SK-N-SH (cell line): ENCODE measurements at regions not wholly inside any gene's neighbourhood (a gene's known extent, or its start where the extent isn't known, plus 50 kb on each side); places are given as distances from the start of the nearest gene placed in this dataset.
A peak's percentile ranks its signal among the peaks of the same experiment; 100 is the strongest.

ENCODE experiments used
- CTCF ChIA-PET: fragments of 300-600, 350-600 bp; formaldehyde crosslinking; extraction: SDS; loops from one replicate; lab custom pipeline; 2021; lab: Yijun Ruan, JAX
- POLR2A ChIA-PET: fragments of 350-600 bp; sonication (Branson Sonifier 250); formaldehyde crosslinking; extraction: SDS; loops from one replicate; lab custom pipeline; 2020; ENCODE audit warnings: antibody characterized with exemption, inconsistent platforms; lab: Yijun Ruan, JAX
- DNase-seq: peaks from one replicate; pipeline ENCODE4 v3.0.0; 2012
- H2AFZ ChIP-seq: fragments of 200-600 bp; sonication (generic); 2 replicates; pipeline ENCODE4 v1.8.1; 2016; ENCODE audit warnings: antibody characterized with exemption, mild to moderate bottlenecking, low read depth
- H3F3A ChIP-seq: fragments of 200-600 bp; sonication (generic); replicated peaks from 2 replicates; pipeline ENCODE3; 2016; ENCODE audit warnings: antibody characterized with exemption, mild to moderate bottlenecking; ENCODE audit not compliant: insufficient read depth
- H3K27ac ChIP-seq, 2 experiments: fragments of 200-500 bp in 1 of 2; fragments of 200-600 bp in 1 of 2; sonication (Bioruptor generic) in 1 of 2; sonication (generic), shearing (Covaris generic) in 1 of 2; 2 replicates each; pipeline versions ENCODE4 v1.5.1 to v1.6.1; 2014 to 2016; ENCODE audit warnings: low read depth in 2 of 2, inconsistent platforms in 1 of 2, low read length in 1 of 2, mild to moderate bottlenecking in 1 of 2, mixed read lengths in 1 of 2
- H3K27me3 ChIP-seq: fragments of 200-600 bp; sonication (generic), shearing (Covaris generic); 2 replicates; pipeline ENCODE4 v1.6.1; 2016; ENCODE audit warnings: mixed run types; ENCODE audit not compliant: insufficient read depth
- H3K36me3 ChIP-seq, 2 experiments: fragments of 200-500 bp in 1 of 2; fragments of 200-600 bp in 1 of 2; sonication (Bioruptor generic) in 1 of 2; sonication (generic) in 1 of 2; replicated peaks in 1 of 2; 2 replicates each; pipeline versions ENCODE3 to v1.5.1; 2014 to 2016; ENCODE audit warnings: low read length in 1 of 2, mild to moderate bottlenecking in 1 of 2; ENCODE audit not compliant: insufficient read depth in 2 of 2, control insufficient read depth in 1 of 2
- H3K4me1 ChIP-seq, 2 experiments: fragments of 200-500 bp in 1 of 2; fragments of 200-600 bp in 1 of 2; sonication (Bioruptor generic) in 1 of 2; sonication (generic), shearing (Covaris generic) in 1 of 2; 2 replicates each; pipeline versions ENCODE4 v1.5.1 to v1.6.1; 2014 to 2016; ENCODE audit warnings: low read depth in 1 of 2, low read length in 1 of 2, mixed run types in 1 of 2; ENCODE audit not compliant: insufficient read depth in 2 of 2, control insufficient read depth in 1 of 2
- H3K4me2 ChIP-seq: fragments of 200-600 bp; sonication (generic), shearing (Covaris generic); 2 replicates; pipeline ENCODE4 v1.6.1; 2017; ENCODE audit warnings: mixed run types
- H3K4me3 ChIP-seq, 2 experiments: fragments of 200-500 bp in 1 of 2; fragments of 200-600 bp in 1 of 2; sonication (Bioruptor generic) in 1 of 2; sonication (generic), shearing (Covaris generic) in 1 of 2; 2 replicates each; pipeline versions ENCODE4 v1.5.1 to v1.8.1; 2014 to 2016; ENCODE audit warnings: low read depth in 2 of 2, inconsistent platforms in 1 of 2, low read length in 1 of 2, mild to moderate bottlenecking in 1 of 2, mixed read lengths in 1 of 2, moderate library complexity in 1 of 2
- H3K79me2 ChIP-seq: fragments of 200-600 bp; sonication (generic); 2 replicates; pipeline ENCODE4 v1.8.1; 2017; ENCODE audit warnings: mild to moderate bottlenecking; ENCODE audit not compliant: insufficient read depth
- H3K9ac ChIP-seq: fragments of 200-600 bp; sonication (generic); 2 replicates; pipeline ENCODE4 v1.6.1; 2017; ENCODE audit warnings: mixed run types
- H3K9me2 ChIP-seq: fragments of 200-600 bp; sonication (generic); 2 replicates; pipeline ENCODE4 v1.6.1; 2017; ENCODE audit warnings: mixed run types
- H3K9me3 ChIP-seq: fragments of 200-600 bp; sonication (generic); 2 replicates; pipeline ENCODE4 v1.6.1; 2017; ENCODE audit warnings: mixed run types, mild to moderate bottlenecking, moderate library complexity
- H4K20me1 ChIP-seq: fragments of 200-600 bp; sonication (generic); 2 replicates; pipeline ENCODE4 v1.6.1; 2017; ENCODE audit warnings: mild to moderate bottlenecking, mixed run types; ENCODE audit not compliant: insufficient read depth
- CHD2 ChIP-seq: fragments of 150-350 bp; IDR thresholded peaks from 2 replicates; pipeline ENCODE4 v1.6.1; 2018; ENCODE audit warnings: low read length; ENCODE audit not compliant: partially characterized antibody
- CTCF ChIP-seq: fragments of 200-600 bp; sonication (generic); IDR thresholded peaks from 2 replicates; pipeline ENCODE4 v1.6.1; 2017; ENCODE audit warnings: antibody characterized with exemption, mild to moderate bottlenecking, moderate library complexity
- EZH2phosphoT487 ChIP-seq: fragments of 200-600 bp; sonication (generic); IDR thresholded peaks from 2 replicates; pipeline ENCODE4 v1.6.1; 2017; ENCODE audit warnings: low read depth, mixed run types, mild to moderate bottlenecking, antibody characterized with exemption, moderate library complexity, borderline replicate concordance
- FOXJ3 ChIP-seq: sonication (generic); formaldehyde crosslinking; IDR thresholded peaks from 2 replicates; pipeline ENCODE4 v1.5.1; 2020; ENCODE audit warnings: mild to moderate bottlenecking, missing genetic modification reagents
- FOXM1 ChIP-seq: IDR thresholded peaks from 2 replicates; pipeline ENCODE4 v1.4.0; 2012; ENCODE audit warnings: low read depth, mild to moderate bottlenecking
- GABPA ChIP-seq: IDR thresholded peaks from 2 replicates; pipeline ENCODE4 v1.4.0; 2012; ENCODE audit warnings: low read depth, mild to moderate bottlenecking
- NFIC ChIP-seq: IDR thresholded peaks from 2 replicates; pipeline ENCODE4 v1.4.0; 2012; ENCODE audit warnings: borderline replicate concordance
- PBX3 ChIP-seq: IDR thresholded peaks from 2 replicates; pipeline ENCODE4; 2012
- POLR2AphosphoS5 ChIP-seq: IDR thresholded peaks from 2 replicates; pipeline ENCODE4 v1.6.1; 2012; ENCODE audit warnings: low read depth, low read length
- RAD21 ChIP-seq: IDR thresholded peaks from 2 replicates; pipeline ENCODE4 v1.6.1; 2012; ENCODE audit warnings: mild to moderate bottlenecking, low read length
- RFX5 ChIP-seq: IDR thresholded peaks from 2 replicates; pipeline ENCODE4 v1.6.1; 2012; ENCODE audit warnings: mild to moderate bottlenecking, improper control_type of control experiment, low read length
- SIN3A ChIP-seq: IDR thresholded peaks from 2 replicates; pipeline ENCODE4 v1.6.1; 2012; ENCODE audit warnings: low read depth, mild to moderate bottlenecking, low read length, moderate library complexity, borderline replicate concordance
- SMC3 ChIP-seq: IDR thresholded peaks from 2 replicates; pipeline ENCODE4 v1.6.1; 2012; ENCODE audit warnings: low read depth, low read length, improper control_type of control experiment
- TAF1 ChIP-seq: IDR thresholded peaks from 2 replicates; pipeline ENCODE4 v1.6.1; 2012; ENCODE audit warnings: low read depth, mild to moderate bottlenecking, low read length, moderate library complexity, borderline replicate concordance
- TEAD4 ChIP-seq: IDR thresholded peaks from 2 replicates; pipeline ENCODE4 v1.4.0; 2012; ENCODE audit warnings: mild to moderate bottlenecking, borderline replicate concordance; ENCODE audit not compliant: insufficient read depth
- USF2 ChIP-seq: fragments of 150-350 bp; IDR thresholded peaks from 2 replicates; pipeline ENCODE4 v1.6.1; 2017; ENCODE audit warnings: antibody characterized with exemption, low read length, low read depth, borderline replicate concordance
- WGBS: methylation state at CpG from one replicate; pipeline ENCODE4 v1.1.6; 2017; ENCODE audit warnings: low lambda C conversion rate; 5-methylcytosine and 5-hydroxymethylcytosine counted together

GRCh38 chr11:46222490-46223251, 54.8 kb upstream of the CREB3L1 start:
- Histone ChIP-seq H3K9me2 (no peaks in the 10 kb centered on the region), H2AFZ (peak overlapping the region; percentile 76), H3K4me1 (no peaks in the 10 kb centered on the region), H3K4me2 (no peak overlapping the region), H3K9ac (no peak overlapping the region), H3K27ac (no peak overlapping the region), H3K79me2 (no peaks in the 10 kb centered on the region), H4K20me1 (no peaks in the 10 kb centered on the region), H3K4me3 (no peak overlapping the region), H3F3A (peaks cover 8% of the 10 kb centered on the region), H3K27me3 (no peaks in the 10 kb centered on the region), H3K36me3 (no peaks in the 10 kb centered on the region), H3K9me3 (no peaks in the 10 kb centered on the region)
- ChIA-PET CTCF (interaction anchor here (3.8 kb wide), 1 partner anchor 17 kb away, joined by 14 read pairs; no protein-coding TSS in a partner anchor), POLR2A (no interaction called here)
- DNase-seq: no peak
- TF ChIP-seq CTCF (peak; percentile 15; the same call in 1 of the 2 replicates), EZH2phosphoT487 (no peak), PBX3 (no peak)
- WGBS: 88% methylated on average over 5 of the region's 5 CpGs

- TF ChIP-seq CTCF (no peak), CHD2 (no peak), NFIC (no peak), SMC3 (no peak), POLR2AphosphoS5 (no peak), RFX5 (no peak), TEAD4 (no peak), USF2 (no peak), FOXJ3 (CRISPR knock-in tag) (no peak), SIN3A (no peak), TAF1 (no peak), FOXM1 (no peak), RAD21 (no peak), GABPA (no peak)
- TF ChIP-seq, all 33 proteins: peak for 0
- Histone ChIP-seq H3K27me3 (no peaks in the 10 kb centered on the region), H3K4me1 (peaks cover 0 to 2% of the 10 kb centered on the region in 2 experiments; a peak in 1 of 4 replicates), H3K4me2 (no peak overlapping the region), H3K9me3 (no peaks in the 10 kb centered on the region), H3K79me2 (no peaks in the 10 kb centered on the region), H3K4me3 (no peak overlapping the region), H3F3A (peaks cover 8% of the 10 kb centered on the region), H3K36me3 (no peaks in the 10 kb centered on the region), H3K27ac (no peak overlapping the region), H3K9ac (no peak overlapping the region), H4K20me1 (no peaks in the 10 kb centered on the region), H2AFZ (no peak overlapping the region), H3K9me2 (no peaks in the 10 kb centered on the region)
- no peak for DNase-seq
- ChIA-PET POLR2A (no interaction called here), CTCF (interaction anchor here (3.8 kb wide), 1 partner anchor 19 kb away, joined by 14 read pairs; no protein-coding TSS in a partner anchor)
- 90% methylated on average over 3 of the region's 3 CpGs for WGBS
These were observed 57.1 kb upstream of the CREB3L1 start for GRCh38 chr11:46220313-46220712.
